Activated gamma-delta T cell (primary cell): ENCODE measurements at regions not wholly inside any gene's neighbourhood (a gene's known extent, or its start where the extent isn't known, plus 50 kb on each side); places are given as distances from the start of the nearest gene placed in this dataset.

Experiments used
- DNase-seq: peaks from one replicate; lab custom pipeline; 2025; lab: John Stamatoyannopoulos, UW

DNA sequence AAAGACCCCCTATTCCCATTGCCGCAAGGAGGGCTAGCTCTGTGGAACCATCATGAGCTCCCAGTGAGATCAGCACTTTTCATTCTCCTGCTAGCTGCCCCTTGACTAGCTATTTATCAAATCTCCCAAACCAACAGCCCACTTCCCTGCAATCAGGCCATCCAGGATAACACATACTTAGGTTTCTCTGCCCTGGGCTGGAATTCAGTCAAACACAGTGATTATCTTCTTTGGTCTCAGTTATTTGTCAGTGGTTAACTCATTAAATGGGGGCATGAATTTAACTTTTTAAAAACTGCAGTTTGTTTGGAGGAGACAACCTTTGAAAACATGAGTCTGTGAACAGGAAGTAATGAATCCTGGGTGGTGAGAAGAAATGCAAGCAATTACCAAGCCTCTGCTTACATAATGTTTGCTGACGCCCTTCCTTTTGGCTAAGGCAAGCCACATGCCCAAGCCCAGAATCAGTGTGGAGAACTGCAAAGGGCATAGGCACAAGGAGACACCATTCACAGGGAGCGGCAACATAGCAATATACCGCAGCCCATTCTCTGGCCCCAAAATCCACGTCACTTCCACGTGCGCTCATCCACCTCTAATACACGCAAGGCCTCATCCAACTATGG, 275.0 kb downstream of the DRD1 start:
- no peak for DNase-seq

DNA sequence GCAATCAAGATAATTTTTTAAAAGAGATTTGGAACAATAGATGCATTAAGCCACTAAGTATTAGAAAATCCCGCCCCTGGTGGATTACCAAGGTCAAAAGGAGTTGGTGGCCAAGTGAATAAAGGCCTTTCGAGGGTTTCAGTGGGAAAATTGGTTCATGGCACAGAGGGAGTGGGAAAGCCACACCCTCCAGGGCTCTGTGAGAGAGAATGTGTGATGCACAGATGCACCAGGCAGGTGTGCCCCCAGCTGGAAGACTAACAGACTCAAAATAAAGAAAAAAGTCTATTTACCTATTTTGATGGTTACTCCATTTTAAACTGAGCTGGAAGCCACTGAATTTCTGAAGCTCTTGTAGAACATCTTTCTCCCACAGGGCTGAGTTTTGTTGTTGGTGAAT, 278.0 kb downstream of the DRD1 start:
- DNase-seq, result no peak

DNA sequence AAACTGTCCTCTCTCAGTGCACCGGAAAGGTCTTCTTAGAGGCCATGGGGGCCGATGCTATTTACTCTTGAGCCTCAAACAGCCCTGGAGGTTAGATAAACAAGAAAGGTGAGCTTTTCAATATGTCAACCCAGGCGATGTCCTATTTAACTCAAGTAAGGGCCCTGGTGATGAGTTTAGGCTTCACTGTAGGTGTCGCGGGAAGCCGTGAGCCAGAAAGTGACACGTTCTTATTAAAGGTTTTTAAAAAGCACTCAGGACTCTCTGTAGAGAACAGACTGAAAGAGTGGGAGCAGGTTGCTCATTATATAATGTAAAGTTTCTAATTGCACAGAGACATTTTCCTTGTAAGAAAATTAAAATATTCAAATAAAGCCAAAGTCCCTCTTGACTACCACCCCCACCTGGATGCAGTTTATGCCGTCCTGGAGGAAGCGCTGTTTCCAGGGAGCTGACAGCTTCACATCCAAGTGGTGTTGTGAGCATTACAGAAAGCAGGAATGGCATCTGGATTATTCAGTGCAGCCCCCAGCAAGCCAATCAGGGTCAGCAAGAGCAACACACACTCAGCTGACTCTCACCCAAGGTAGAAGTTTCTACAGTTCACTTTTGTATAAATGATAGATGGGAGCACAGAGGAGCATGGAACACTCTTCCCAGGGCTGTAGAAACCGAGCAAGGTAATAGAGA, 280.3 kb downstream of the DRD1 start:
- DNase-seq, result no peak

DNA sequence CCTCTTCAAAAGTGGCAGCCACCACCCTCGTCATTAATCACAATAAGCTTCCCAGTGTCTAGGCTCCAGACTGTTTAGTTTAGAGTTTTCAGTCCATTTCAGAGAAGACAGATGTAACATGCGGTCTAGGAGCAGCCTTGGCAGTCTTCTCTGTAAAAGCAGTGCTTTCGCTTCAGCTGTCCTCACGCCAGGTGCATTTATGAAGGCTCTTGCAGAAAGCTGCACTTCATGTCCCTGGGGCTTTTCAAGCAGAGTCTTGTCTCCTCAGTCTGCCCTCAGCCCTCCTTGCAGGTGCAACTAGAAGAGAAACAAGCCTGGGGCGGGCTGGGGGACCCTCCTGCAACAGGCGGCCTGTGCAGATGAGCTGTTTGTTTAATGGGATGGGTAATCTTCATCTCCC, 281.9 kb downstream of the DRD1 start:
- DNase-seq, result no peak

DNA sequence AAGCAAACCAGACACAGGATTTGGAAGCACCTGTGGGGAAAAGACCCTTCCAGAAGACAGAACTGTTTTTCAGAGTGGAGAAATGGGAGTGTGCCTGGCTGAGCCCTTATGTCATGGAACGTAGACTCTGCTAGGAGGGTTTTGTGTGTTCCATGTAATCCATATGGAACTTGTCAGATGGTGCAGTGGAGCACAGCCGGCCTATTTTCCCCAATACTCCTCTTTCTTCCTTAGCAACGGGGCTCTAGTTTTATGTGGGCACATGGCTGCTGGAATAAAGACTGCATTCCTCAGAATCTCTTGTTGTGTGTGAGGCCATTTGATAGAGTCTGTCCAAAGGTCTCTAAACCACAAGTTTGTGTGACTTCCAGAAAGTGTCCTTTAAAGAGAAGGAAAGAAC, 284.0 kb downstream of the DRD1 start:
- DNase-seq, result no peak

DNA sequence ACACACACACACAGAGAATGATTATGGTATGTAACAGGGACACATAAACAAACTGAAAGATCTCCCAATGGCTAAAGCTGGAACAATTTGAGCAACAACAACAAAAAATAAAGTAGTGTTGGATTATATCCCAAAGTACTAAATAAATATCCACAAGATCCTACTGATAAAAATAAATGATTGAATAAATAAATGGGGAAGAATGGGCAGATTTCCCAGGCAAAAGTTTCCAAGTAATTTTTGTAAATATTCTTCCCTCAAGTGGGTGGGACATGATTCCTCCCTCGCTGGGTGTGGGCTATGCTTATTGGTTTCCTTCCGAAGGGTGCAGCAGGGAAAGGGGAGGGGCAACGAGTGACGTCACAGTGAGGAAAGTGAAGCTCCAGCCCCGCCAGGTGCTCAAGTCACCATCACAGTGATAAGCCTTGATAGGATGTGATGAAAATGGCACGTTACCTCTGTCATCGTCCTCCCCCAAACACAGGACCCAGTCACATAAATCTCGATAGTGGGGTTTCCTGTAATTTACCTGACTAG, 295.3 kb downstream of the DRD1 start:
- DNase-seq, result no peak

DNA sequence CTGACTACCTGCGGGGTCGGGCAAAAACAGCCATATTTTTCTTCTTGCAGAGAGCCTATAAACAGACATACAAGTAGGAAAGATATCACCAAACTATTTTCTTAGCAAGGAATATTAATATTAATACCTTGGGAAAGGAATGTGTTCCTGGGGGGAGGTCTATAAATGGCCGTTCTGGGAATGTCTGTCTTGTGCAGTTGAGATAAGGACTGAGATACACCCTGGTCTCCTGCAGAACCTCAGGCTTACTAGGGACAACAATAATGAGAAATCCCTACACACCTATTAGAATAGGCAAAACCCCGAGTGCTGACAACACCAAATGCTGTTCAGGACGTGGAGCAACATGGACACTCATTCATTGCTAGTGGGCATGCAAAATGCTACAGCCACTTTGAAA, 297.2 kb downstream of the DRD1 start:
- DNase-seq, result no peak

DNA sequence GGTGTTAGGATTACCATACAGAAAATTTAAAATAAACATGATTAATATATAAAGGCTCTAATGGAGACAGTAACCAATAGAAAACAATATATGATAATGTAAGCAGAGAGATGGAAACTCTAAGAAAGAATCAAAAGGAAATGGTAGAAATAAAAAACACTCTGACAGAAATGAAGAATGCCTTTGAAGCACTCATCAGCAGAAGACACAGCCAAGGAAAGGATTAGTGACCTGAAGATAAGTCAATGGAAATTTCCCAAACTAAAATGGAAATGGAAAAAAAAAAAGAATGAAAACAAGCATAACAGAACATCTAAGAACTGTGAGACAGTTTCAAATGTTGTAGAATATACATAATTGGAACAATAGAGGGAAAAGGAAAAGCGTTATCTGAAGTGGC, 302.6 kb downstream of the DRD1 start:
- no peak for DNase-seq

DNA sequence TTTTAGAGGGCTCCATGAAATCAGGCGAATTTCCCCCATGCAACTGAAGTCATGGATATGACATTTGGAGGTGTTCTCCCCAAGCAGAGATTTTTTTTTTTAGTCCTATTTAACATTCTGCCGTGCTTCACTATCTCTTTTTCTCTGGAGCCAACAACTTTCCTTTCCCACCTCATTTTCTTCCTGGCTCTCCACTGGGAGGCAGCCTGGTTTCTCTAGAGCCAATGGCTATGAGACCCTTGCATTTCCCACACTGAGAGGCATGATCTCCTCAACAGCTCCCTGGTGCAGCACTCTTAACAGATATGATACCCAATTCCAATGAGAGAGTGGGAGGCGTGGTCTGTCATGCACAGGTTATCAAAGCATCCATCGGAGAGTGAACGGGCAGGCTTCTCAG, 310.8 kb downstream of the DRD1 start:
- no peak for DNase-seq

DNA sequence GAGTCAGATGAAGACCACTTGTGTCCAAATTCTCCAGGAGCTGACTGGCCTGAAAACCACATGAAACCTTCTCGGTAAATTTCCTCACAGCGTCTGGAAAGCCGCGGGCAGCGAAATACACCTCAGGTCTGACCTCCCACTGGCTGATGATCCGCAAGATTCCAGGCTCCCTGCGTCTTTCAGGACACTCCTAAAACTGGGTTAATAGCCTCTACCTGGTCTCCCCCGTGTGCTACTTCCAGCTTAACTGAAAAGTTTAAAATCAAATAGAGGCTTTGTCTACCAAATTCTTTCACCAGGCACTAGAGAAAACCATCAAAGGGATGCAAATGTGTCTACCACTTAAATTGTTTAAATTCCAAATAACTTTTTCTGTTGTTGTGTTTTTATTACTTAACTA, 312.6 kb downstream of the DRD1 start:
- no peak for DNase-seq

DNA sequence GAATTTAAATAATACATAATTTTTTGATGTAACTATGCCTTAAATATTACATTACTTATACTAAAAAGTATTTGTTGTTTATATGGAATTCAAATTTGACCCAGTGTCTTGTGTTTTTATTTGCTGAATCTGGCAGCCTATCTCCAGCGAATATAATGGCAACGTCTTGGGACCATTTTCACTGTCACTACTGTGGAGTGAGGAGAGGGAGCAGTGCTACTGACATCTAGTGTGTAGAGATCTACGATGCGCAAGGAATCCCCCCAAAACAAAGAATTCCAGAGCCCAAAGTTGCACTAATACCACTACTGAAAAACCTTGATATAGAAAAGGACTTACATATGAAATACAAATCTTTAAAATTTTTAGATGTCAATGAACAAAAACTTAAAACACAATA, 314.4 kb downstream of the DRD1 start:
- no peak for DNase-seq

DNA sequence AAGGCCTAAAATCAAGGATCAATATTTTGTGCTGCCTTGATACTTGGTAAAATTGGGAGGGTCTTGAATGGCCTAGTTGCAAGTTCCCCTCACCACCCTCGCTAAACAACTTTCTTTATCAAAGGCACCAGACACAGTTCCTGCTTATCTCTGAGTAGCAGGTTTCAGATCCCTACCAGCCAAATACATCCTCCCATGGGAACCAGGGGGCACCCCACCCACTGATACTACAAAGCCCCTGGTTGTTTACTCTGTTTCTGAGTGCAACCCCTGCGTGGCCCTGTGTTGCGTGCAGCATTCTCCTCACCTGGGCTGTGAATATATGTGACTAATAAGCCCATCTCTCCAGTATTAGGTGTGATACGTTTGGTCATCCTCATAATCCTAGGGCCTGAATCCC, 314.9 kb downstream of the DRD1 start:
- no peak for DNase-seq

DNA sequence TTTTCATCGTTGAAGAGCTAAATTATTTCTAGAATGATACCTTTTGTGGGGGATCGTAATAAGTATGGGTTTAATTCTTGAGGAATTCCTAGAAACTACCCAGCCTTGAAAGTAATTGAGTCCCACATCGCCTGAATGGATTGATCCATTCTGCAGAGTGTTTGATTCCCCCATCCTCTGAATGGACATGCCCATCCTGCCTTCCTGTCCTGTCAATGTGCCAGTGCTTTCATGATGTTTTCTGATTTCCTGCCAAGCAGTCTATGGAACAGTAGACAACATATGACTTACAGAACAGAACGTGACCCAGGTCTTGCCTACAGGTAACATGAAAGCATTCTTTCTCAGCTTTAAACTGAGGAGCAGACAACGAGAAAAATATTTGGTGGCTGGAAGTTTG, 319.2 kb downstream of the DRD1 start:
- DNase-seq, result no peak

DNA sequence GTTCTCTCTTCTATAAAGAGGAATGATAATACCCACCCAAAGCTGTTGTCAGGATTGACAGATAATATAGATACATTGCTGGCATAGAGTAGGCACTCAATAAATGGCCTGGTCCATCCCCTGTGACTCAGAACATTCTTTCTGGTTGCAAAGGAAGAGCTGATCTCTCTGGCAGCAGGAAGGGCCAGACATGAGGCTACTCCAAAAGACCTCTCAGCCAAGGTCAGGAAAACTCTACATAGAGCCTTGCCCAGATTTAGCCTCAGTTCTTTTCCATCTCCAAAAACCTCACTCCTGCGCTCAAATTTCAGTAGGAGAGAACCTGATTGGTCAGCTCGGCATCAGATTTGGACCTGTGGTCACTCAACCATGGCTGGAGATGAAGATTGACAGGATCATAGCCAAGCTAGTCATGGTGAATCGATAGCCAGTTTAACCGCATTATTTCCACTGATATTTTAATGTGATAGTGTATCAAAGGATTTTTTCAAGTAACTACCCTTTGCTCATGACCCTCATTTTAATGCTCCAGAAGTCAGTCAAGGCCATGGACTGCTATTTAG, 319.6 kb downstream of the DRD1 start:
- no peak for DNase-seq

DNA sequence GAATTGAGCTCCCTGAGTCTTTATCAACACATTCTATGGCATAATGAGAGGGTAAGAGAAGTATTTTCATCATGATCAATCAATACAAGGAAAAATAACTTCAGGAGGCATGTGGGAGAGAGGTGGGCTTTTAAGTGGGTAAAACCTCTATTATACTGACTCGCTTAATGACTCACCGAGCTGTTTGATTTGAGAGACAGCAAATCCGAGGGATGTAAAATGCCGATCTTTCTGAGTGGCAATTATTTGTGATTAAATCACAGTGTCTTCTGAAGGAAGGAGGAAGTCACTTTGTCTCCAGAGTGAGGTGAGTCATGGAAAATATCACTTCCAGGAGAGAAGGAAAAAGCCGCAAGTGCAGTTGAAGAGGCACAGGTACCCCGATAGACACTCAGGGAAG, 320.4 kb downstream of the DRD1 start:
- no peak for DNase-seq

DNA sequence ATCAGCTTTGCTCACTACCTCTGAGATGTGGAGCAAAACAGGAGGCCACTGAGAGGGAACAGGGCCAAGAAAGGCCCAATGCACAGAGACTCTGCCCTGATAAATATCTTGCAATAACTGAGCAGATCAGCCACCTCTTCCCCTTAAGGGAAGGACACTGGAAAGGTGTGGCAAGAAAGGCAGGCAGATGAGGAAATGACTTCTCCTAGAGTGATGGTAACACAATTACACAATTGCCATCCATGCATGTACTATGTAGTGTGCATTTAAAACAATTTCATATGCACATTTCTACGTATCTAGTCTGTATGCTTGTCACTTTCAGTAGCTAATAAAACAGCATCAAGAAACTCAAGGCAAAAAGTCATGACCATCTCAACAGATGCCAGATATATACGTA, 322.5 kb downstream of the DRD1 start:
- no peak for DNase-seq

DNA sequence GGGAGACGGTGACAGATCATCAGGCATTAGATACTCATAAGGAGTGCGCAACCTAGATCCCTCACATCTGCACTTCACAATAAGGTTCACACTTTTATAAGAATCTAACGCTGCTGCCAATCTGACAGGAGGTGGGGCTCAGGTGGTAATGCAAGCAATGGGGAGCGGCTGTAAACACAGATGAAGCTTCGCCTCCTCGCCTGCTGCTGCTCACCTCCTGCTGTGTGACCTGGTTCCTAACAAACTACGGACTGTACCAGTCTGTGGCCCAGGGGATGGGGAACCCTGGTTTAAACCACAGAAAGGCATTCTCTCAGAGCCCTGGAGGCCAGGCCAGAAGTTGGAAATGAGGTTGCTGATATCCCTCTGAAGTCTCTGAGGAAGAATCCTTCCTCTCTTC, 323.6 kb downstream of the DRD1 start:
- DNase-seq, result no peak

DNA sequence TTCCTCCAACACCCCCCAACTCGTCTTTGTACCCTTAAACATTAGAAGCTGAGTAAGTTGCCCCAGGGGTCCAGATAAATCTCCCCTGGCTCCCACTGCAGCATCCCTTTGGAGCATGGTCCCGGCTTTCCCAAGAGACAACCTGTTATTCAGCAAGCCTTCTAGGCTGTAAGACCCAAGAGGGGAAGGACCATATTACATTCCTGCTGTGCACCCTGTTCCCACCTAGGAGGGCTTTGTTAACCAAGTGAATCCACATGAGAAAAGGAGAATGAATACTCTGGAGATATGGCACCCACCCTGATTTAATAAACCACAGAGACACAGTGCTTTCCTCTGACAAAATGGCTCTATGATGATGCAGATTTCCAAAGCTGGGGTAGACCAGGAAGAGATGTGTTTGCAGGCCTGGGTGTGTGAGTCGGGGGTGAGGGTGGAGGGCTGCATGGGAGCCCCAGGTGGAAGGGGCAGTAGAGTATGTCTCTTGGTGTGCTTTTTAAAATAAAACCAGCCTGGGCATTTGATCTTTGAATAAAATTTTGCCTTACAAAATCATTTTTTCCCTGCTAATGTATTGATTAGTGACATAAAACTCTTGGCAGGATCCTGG, 325.2 kb downstream of the DRD1 start:
- DNase-seq, result no peak

DNA sequence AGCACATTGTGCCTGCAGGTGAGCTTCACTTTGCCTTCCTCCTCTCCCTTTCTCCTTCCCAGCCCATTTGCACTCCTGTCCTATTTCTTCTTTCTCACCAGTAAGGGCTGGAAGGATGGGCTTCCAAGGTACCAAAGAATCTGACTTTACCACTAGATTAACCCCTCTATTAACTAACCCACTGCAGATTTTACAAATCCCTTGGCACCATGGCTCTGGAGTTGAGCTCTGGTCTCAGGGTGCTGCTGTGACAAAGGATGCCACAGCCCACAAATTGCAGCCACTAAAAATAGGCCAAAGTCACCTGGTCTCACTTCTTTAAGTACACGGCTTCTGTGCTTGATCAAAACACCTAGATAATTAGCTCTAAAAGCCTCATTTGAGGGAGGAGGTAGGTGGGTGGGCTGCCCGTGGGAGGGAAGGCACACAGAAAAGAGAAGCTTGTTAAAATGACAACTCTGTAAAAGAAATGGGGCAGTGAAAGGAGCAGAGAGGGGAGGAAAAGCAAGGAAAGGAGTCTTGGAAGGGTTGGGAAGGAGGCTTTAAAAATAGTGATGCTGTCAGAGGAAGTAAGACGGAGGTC, 327.4 kb downstream of the DRD1 start:
- DNase-seq, result no peak

DNA sequence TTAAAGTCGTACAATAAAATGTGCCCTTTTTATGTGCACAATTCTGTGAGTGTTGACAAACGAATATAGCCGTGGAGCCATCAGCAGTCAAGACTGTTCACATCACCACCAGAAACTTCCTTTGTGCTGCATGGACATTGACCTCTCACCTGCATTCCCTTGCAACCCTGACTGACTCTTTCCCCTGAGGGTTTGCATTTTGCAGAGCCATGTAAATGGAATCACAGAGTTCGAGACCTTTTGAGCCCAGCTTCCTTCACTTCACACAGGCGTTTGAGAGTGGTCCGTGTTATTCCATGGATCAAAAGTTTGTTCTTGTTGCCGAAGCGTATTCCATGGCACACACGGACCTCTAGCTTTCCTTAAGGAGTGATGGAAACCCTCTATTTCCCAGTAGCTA, 328.2 kb downstream of the DRD1 start:
- DNase-seq, result no peak

DNA sequence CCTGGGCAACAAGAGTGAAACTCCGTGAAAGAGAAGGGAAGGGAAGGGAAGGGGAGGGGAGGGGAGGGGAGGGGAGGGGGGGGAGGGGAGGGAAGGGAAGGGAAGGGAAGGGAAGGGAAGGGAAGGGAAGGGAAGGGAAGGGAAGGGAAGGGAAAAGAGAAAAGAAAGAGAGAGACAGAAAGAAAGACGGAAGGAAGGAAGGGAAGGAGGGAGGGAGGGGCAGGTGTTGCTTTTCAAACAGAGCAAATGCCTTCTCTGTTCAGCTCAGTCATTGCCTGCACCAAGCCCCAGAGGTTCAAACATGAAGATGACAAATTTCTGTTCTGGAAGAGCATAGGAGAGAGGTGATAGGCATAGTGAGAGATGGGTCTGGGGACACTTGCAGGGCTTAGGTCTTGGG, 330.0 kb downstream of the DRD1 start:
- DNase-seq, result no peak

DNA sequence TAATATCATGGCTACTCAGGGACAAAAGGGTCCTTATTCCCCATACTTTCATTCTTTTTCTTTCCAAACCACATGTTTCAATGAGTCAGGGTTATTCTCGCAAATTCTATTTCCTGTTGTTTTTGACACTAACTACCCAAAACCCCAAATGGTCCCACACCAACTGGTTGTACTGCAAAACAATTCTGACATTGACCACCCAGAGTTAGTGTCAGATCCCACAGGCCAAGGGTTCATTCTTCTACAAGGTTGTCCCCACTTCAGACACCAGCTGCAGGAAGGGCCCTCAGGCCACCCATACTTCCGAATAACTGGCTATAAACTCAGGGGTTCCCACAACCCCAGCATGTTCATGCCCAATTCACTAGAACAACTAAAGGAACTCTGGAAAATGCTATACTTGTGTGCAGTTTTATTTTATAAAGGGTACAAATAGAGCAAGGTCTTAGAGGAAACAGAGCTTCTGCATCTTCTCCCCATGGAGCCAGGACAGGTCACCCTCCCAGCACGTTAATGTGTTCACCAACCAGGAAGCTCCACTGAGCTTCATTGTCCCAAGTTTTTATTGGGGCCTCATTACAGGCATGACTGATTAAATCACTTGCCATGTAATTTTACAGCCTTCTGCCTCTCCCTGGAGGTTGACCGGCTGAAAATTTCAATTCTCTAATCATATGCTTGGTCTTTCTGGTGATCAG, 334.8 kb downstream of the DRD1 start:
- DNase-seq, result no peak
